GM19372 (cell line): ENCODE measurements at regions not wholly inside any gene's neighbourhood (a gene's known extent, or its start where the extent isn't known, plus 50 kb on each side); places are given as distances from the start of the nearest gene placed in this dataset.
A peak's percentile ranks its signal among the peaks of the same experiment; 100 is the strongest.
"Not testable (repeated sequence)": the region's sequence is repeated elsewhere in the genome, so short reads cannot be mapped to it uniquely, and the experiment has no call there.

Source experiments
- ATAC-seq: cut with Tn5 transposase; IDR thresholded peaks from one replicate; pipeline ENCODE4 v1.9.1; 2021; ENCODE audit warnings: mild to moderate bottlenecking, low read depth, moderate library complexity; ENCODE audit not compliant: unreplicated experiment

DNA sequence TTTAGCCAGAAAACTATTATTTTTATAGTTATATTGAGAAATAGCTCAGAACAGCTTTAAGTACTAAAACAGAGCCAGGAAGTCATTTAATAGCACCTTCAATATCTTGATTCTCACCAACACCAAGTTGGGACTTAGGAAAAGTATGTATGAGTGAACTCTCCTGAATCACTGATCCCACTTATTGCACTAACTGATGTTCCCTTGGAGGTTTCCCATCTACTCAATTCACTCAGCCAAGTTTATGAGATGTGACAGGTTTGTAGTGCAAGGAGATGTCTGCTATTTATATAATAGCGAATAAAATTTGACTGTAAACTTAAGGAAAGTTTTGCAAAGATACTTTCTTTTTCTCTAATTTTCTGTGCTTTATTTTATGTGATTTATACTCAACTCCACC is 1147.6 kb upstream of the PCDH20 start:
- ATAC-seq: no peak

DNA sequence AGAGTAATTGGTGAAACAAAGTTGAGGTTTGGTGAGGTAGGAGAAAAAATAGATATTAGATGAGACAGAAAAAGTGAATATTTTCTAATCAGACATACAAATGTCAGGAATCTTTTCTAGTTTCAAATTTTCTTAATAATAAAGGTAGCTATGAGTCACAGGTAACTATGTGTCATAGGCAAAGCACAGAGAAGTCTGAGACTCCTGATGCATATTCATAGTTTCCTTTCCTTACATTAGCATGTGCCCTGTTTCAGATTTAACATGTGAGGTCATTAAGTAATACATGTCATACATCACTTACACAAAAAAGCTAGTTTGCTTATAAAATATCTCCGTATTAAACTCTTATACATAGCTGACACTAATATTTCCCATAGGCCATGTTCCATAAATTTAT is 1141.3 kb upstream of the PCDH20 start:
- ATAC-seq: no peak

DNA sequence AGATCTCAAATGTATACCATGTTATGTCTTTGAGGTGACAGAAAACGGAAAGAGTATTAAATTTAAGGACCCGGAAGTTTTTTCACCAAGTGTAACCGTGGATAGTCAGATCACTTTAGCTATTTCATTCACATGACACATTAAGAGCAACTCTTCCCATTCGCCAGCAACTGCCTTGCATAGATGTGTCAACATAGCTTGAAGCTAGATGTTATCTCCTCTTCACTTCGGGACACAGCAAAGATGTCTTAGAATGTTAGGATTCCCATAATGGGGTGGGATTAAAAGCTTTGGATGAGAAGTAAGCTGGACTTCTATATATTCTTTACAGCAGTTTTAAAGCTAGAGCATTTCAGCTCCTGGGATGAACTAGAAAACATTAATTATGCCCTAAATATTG is 1135.9 kb upstream of the PCDH20 start:
- ATAC-seq: no peak

DNA sequence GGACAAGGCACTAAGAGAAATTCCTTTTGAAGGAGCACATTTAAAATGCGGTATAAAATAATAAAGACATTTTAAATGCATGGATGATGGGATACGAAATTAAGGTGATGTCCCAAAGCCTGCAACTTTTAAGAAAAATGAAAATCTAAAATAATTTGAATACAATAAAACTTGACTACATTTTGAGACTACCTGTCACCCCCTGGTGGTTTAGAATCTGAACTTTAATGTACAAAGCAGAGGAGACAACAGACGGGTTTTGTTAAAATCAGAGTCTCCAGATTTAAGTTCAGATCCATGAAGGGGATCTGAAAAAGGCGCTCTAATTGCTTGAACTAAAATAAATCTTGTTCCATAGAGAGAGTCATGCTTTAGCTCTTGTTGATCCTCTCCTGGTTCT is 1129.3 kb upstream of the PCDH20 start:
- no peak for ATAC-seq

GRCh38 chr13:62537593-62537992 is 1121.9 kb upstream of the PCDH20 start:
- no peak for ATAC-seq

DNA sequence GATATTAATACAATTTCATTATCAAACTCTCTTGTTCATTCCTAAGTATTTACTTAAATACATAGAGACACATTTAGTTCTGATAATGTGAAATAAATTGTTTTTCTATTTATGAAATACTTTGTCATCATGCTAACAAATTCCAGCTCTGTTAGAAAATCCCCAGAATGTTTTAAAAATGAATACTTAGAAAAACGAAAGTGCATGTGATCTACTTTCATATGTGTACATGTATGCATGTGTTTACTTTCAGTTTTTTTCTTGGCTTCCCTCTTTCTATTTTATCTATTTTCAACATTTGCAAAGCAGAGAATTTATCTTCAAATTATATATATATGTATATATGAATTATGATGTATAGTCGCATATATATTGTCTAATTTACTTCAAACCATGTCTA is 1110.0 kb upstream of the PCDH20 start:
- no peak for ATAC-seq

- peak; percentile 45 for ATAC-seq
Observed at GRCh38 chr13:62524498-62524897, 1108.8 kb upstream of the PCDH20 start.

- ATAC-seq: peak; percentile 85
Observed at GRCh38 chr13:62524061-62524460, 1108.4 kb upstream of the PCDH20 start.

DNA sequence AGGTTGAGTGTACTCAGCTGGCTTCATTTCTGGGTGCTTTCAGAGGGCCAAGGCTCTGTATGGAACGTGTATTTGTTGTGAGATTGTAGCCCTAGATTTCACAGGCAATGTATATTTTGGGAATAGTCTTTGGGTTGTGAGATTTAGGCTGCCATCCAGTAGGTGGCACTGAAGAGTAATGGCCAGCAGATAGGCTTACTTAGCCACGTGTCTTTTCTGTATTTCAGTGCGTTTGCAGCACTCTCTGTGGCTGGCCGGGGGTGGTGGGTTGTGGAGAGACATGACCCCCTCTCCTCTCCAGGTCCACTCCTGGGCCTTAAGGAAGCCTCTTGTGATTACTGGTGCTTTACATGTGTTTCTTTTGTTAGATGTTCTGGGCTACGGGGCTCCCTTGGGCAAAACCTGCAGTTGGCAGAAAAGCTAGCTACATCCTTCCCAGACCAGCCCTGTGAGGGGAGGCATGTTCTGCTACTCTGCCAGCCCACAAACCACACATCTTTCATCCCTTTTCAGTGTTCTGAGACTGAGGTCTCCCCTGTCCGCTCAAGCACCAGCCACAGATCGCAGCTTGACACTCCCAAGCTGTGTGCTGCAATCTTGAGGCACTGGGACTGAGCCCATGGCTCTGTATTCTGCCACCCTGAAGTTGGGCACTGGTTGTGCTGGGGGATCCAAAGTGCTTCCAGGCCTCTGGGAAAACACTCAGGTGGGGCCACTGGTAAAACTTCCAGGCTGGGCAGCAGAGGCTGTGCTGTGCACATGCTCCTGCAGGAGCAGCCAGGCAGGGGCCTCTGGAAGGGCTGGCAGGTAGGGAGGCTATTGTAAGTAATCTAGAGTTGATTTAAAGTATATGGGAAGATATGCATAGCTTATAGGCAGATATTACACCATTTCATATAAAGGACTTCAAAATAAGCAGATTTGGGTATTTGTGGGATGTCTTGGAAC is 1096.8 kb upstream of the PCDH20 start:
- ATAC-seq: peak; percentile 79

- ATAC-seq: peak; percentile 48
Observed at GRCh38 chr13:62510906-62511655, 1095.4 kb upstream of the PCDH20 start.

GRCh38 chr13:62502588-62502987 is 1086.9 kb upstream of the PCDH20 start:
- ATAC-seq: no peak

- no peak for ATAC-seq
Observed at GRCh38 chr13:62489731-62490130, 1074.1 kb upstream of the PCDH20 start.

GRCh38 chr13:62483774-62484173 is 1068.1 kb upstream of the PCDH20 start:
- ATAC-seq: no peak

DNA sequence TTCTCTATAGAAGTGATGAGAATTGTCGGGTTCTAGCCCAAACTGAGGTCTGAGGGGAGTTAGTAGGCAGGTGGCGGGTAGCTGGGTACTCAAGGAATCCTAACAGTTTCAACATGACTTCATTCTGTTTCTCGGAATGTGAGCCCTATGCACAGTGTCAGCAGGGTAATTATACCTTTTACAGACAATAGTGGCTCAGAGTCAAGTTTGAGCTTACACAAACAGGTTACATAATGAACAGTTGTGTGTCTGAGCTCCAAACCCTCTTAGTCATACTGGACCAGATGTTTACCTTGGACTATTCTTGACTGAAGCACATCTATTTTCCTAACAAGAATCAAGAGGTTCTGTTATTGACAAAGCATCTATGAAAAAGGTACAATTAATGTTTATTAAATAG is 1066.7 kb upstream of the PCDH20 start:
- ATAC-seq: no peak

DNA sequence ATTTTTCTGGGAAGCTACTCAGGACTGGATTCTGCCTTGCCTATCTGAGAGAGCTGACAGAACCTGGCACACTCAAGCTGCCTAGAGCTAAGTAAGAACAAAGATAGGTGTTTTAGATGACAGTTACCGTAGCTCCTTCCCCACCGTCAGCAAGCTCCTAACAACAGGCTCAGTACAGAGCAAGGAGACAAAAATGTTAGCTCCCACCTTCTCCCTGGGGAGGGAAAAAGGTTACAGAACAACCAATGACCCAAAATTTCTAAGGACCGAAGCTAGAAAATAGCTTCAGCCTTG is 1058.2 kb upstream of the PCDH20 start:
- ATAC-seq: no peak

GRCh38 chr13:62473190-62473943 is 1057.7 kb upstream of the PCDH20 start:
- ATAC-seq: no peak

- no peak for ATAC-seq
Observed at GRCh38 chr13:62453761-62454160, 1038.1 kb upstream of the PCDH20 start.

DNA sequence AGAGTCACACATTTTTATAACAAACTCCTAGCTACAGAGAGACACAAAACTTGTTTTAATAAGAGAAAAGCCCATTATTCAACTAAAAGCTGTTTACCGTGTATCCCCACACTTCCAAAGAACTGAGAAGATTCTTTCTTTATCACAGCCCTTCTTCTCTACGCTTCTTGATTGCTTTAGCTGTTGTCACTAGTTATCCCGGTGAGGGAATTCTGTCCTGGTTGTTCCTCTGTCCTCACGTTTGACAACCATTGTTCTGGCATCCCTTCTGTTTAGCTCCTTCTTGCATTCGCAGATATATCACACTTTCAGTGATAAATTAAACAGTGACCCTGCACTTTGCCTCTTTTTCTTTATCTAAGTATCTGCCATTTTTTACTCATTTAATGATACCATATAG is 1035.1 kb upstream of the PCDH20 start:
- no peak for ATAC-seq

GRCh38 chr13:62447771-62448382 is 1032.2 kb upstream of the PCDH20 start:
- ATAC-seq: not testable (repeated sequence)

DNA sequence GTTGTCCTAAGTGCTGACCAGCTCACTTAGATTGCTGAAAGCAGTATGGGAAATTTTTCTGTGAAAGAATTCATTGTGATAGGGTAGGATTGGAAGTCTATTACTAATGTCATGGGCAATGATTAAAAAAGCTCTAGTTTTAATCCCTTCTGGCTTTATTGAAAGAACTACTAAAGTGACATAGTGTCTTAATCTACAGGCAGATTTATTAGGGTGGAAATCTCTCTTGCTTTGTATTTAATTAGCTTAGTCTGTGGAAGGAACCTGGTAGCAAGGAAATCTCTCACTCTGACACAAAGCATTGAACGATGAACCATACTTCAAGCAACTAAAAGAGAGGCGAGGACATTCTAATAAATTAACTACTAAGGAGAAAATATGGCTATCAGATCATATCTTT is 1029.2 kb upstream of the PCDH20 start:
- no peak for ATAC-seq

GRCh38 chr13:62434081-62434480 is 1018.4 kb upstream of the PCDH20 start:
- ATAC-seq: no peak
